SK-N-SH (cell line): ENCODE measurements at regions not wholly inside any gene's neighbourhood (a gene's known extent, or its start where the extent isn't known, plus 50 kb on each side); places are given as distances from the start of the nearest gene placed in this dataset.

Experiments used
- EP300 ChIP-seq, 2 experiments: IDR thresholded peaks; 2 replicates each; pipeline versions ENCODE4 v1.4.0 to v1.6.1; 2012; ENCODE audit warnings: borderline replicate concordance in 1 of 2, low read depth in 1 of 2, low read length in 1 of 2
- FOXM1 ChIP-seq: IDR thresholded peaks from 2 replicates; pipeline ENCODE4 v1.4.0; 2012; ENCODE audit warnings: low read depth, mild to moderate bottlenecking
- GABPA ChIP-seq: IDR thresholded peaks from 2 replicates; pipeline ENCODE4 v1.4.0; 2012; ENCODE audit warnings: low read depth, mild to moderate bottlenecking
- NRF1 ChIP-seq: IDR thresholded peaks from 2 replicates; pipeline ENCODE4 v1.6.1; 2012; ENCODE audit warnings: low read depth, mild to moderate bottlenecking, low read length
- POLR2AphosphoS5 ChIP-seq: IDR thresholded peaks from 2 replicates; pipeline ENCODE4 v1.6.1; 2012; ENCODE audit warnings: low read depth, low read length
- RAD21 ChIP-seq: IDR thresholded peaks from 2 replicates; pipeline ENCODE4 v1.6.1; 2012; ENCODE audit warnings: mild to moderate bottlenecking, low read length
- RFX5 ChIP-seq: IDR thresholded peaks from 2 replicates; pipeline ENCODE4 v1.6.1; 2012; ENCODE audit warnings: mild to moderate bottlenecking, improper control_type of control experiment, low read length
- TCF12 ChIP-seq: IDR thresholded peaks from 2 replicates; pipeline ENCODE4 v1.4.0; 2012
- TF ChIP-seq, protein P1 (sequence below): fragments of 200-600 bp; sonication (generic); IDR thresholded peaks from 2 replicates; pipeline ENCODE4 v1.6.1; 2017; ENCODE audit warnings: antibody characterized with exemption, mild to moderate bottlenecking, moderate library complexity
- TF ChIP-seq, protein P2 (sequence below): IDR thresholded peaks from 2 replicates; pipeline ENCODE4 v1.4.0; 2012; ENCODE audit warnings: low read depth, borderline replicate concordance
- TF ChIP-seq, protein P3 (sequence below): IDR thresholded peaks from 2 replicates; pipeline ENCODE4; 2012

DNA sequence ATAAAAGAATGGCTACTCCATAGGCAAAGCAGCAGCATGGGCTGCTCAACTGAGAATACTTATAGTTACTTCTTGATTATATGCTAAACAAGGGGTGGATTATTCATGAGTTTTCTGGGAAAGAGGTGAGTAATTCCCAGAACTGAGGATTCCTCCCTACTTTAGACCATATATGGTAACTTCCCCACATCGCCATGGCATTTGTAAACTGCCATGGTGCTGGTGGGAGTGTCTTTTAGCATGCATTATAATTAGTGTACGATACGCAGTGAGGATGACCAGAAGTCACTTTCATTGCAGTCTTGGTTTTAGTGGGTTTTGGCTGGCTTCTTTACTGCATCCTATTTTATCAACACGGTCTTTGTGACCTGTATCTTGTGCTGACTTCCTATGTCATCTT, 141.5 kb downstream of the MAGEB17 start:
- TF ChIP-seq POLR2AphosphoS5 (no peak), FOXM1 (no peak), GABPA (no peak), NRF1 (no peak), RFX5 (no peak), TCF12 (no peak), RAD21 (no peak), EP300 (IDR thresholded peaks at IDR 0.05; ENCODE audit: borderline replicate concordance in 1 of 2, low read depth in 1 of 2, low read length in 1 of 2) (no peak)
- TF ChIP-seq, protein P1, sequence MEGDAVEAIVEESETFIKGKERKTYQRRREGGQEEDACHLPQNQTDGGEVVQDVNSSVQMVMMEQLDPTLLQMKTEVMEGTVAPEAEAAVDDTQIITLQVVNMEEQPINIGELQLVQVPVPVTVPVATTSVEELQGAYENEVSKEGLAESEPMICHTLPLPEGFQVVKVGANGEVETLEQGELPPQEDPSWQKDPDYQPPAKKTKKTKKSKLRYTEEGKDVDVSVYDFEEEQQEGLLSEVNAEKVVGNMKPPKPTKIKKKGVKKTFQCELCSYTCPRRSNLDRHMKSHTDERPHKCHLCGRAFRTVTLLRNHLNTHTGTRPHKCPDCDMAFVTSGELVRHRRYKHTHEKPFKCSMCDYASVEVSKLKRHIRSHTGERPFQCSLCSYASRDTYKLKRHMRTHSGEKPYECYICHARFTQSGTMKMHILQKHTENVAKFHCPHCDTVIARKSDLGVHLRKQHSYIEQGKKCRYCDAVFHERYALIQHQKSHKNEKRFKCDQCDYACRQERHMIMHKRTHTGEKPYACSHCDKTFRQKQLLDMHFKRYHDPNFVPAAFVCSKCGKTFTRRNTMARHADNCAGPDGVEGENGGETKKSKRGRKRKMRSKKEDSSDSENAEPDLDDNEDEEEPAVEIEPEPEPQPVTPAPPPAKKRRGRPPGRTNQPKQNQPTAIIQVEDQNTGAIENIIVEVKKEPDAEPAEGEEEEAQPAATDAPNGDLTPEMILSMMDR: no peak
- TF ChIP-seq, protein P2, sequence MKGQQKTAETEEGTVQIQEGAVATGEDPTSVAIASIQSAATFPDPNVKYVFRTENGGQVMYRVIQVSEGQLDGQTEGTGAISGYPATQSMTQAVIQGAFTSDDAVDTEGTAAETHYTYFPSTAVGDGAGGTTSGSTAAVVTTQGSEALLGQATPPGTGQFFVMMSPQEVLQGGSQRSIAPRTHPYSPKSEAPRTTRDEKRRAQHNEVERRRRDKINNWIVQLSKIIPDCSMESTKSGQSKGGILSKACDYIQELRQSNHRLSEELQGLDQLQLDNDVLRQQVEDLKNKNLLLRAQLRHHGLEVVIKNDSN: no peak
- TF ChIP-seq, protein P3, sequence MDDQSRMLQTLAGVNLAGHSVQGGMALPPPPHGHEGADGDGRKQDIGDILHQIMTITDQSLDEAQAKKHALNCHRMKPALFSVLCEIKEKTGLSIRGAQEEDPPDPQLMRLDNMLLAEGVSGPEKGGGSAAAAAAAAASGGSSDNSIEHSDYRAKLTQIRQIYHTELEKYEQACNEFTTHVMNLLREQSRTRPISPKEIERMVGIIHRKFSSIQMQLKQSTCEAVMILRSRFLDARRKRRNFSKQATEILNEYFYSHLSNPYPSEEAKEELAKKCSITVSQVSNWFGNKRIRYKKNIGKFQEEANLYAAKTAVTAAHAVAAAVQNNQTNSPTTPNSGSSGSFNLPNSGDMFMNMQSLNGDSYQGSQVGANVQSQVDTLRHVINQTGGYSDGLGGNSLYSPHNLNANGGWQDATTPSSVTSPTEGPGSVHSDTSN: no peak
